ENCODE measurements at regions not wholly inside any gene's neighbourhood (a gene's known extent, or its start where the extent isn't known, plus 50 kb on each side); places are given as distances from the start of the nearest gene placed in this dataset.
"Not testable (repeated sequence)": the region's sequence is repeated elsewhere in the genome, so short reads cannot be mapped to it uniquely, and the experiment has no call there.

DNA sequence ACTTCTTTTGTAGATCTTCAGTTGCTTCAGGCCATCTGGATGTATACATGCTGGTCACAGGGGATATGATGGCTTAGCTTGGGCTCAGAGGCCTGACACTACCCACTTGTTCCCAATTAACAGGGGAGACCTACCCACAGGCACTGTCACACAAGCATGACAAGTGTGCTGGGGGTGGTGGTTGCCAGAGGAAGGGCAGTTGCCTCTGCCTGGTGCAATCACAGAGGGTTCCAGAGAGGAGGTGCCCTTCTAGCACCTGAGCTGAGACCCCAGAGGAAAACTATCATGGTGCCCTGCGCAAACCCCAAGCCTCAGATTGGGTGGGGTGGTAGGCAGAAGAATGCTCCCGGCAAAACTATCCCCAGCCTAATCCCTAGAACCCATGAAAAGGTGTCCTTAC, 65.6 kb upstream of the NANOS1 start:
- DNase-seq (ENCODE audit: extremely low read depth in 1 of 2, low read depth in 1 of 2), result no peak

DNA sequence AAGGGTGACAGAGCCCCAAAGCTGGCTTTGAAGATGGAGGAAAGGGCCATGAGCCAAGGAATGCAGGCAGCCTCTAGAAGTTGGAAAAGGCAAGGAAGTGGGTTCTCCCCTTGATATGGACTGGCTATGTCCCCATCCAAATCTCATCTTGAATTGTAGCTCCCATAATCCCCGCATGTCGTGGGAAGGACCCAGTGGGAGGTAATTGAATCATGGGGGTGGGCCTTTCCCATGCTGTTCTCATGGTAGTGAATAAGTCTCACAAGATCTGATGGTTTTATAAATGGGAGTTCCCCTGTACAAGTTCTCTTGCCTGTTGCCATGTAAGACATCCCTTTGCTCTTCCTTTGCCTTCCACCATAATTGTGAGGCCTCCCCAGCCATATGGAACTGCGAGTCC, 65.0 kb upstream of the NANOS1 start:
- DNase-seq (ENCODE audit: extremely low read depth in 1 of 2, low read depth in 1 of 2), result not testable (repeated sequence)

DNA sequence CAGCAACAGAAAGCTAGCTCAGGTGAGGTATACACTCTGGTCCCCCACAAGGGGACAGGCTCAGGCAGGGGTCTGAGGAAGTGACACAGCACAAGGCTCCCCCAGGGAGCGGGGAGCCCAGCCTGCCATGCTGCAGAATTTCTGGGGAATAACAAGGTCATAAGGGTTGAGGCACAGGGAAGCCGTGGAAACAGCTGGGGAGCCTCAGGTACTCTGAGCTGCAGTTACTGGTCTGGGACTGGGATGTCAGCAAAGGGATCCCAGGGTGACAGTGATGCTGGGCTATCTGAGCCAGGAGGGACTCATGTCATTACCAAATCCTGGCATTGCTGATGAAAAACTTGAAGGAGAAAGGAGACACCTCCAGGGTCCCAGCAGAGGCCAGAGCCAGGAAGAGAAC, 64.4 kb upstream of the NANOS1 start:
- no peak for DNase-seq (ENCODE audit: extremely low read depth in 1 of 2, low read depth in 1 of 2)

DNA sequence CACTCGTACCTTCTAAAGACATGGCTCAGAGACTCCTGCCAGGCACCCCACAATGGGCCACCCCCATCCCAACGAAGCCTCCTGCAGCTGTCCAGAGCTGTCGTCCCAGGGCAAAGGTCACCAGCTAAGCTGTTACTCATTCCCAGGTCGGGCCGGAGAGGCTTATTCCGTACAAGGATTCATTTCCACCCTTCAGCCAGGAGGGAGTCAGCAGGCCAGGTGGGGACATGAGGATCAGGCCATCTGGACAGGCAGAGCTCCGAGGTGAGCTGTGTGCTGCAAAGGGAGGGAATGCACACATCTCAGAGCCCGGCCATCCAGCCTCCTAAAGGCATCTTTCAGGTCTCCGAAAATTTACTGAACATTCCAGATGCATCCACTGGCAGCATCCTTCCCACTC, 63.9 kb upstream of the NANOS1 start:
- no peak for DNase-seq (ENCODE audit: extremely low read depth in 1 of 2, low read depth in 1 of 2)

DNA sequence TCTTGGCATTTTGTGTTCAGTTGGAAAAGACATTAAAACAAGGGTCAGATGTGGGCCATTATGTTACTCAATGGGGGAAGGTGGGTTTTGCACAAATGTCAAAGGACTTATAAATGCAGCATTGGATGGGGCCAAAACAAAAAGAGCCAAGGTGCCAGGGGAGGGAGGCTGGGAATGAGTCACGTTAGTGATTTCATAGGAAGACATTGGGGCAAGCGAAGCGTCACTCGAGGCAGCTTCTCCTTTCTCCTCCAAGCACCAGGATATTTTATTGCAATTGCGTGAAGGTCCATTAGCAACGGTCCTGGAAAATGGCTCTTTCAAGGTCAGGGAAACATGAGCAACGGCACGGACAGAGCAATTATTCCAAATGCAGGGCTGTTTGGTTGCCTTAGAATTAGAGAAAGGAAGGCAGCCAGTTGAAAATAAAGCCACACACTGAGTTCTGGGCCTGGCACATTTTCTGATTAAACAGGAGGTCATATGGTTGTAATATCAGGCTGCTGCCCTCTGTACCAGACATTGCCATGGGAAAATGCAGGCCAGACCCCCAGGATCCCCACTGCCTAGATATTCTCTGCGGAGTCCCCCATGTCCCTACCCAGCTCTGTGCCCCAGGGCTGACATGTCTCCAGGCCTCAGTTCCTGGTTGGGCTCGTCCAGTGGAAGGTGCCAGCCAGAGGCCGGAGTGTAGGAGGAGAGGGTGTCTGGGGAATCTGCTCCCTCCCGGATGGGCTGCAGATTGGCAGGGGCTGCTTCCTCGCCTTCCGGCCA, 63.3 kb upstream of the NANOS1 start:
- DNase-seq (ENCODE audit: extremely low read depth in 1 of 2, low read depth in 1 of 2), result no peak

DNA sequence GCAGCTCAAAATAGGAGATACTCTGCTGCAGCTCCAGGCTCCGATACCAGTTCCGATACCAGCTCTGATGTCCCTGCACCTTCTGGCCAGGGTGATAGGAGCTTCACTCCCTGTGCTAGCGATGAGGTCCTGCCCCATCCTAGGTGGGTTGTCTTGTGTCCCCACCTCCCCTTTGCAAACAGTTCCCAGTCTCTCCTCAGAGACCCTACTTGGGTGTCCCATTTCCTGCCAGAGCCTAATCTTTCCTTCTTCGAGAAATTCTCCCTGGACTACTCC, 62.7 kb upstream of the NANOS1 start:
- no peak for DNase-seq (ENCODE audit: extremely low read depth in 1 of 2, low read depth in 1 of 2)

DNA sequence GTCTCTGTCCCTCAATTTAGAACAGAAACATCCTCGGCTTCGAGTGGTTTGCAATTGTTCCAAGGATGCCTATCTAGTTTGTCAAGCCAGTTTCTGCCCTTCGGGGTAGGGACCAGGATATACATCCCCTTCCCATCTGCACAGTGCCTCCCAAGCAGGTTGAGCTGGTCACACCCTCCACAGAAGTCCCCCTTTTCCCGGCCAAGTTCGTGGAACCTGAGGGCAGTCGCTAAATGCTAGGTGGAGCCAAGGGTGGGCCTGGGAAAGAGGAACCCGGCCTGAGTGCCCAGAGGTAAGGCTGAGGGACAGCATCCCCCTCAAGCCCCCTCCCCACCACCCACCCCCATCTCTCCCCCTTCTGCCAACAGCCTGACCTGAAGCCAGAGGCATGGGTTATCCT, 62.4 kb upstream of the NANOS1 start:
- no peak for DNase-seq (ENCODE audit: extremely low read depth in 1 of 2, low read depth in 1 of 2)

DNA sequence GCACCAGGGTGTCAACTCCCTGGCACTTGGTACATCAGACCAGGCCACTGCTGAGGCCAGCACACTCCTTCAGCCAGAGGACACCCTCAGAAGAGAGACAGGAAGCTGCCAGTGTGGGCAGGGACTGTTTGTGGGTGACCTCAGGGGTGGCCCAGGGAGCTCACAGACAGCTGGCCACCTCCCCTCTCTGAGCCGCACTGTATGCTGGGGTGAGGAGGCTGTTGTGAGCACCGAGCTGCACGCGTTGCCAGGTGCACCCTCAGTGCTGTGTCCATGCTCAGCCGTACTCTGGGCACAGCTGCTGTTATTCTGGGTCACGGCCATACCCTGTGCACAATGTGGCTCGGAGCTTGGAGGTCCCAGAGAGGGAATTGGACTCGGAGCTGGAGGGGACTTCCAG, 61.5 kb upstream of the NANOS1 start:
- no peak for DNase-seq (ENCODE audit: extremely low read depth in 1 of 2, low read depth in 1 of 2)

DNA sequence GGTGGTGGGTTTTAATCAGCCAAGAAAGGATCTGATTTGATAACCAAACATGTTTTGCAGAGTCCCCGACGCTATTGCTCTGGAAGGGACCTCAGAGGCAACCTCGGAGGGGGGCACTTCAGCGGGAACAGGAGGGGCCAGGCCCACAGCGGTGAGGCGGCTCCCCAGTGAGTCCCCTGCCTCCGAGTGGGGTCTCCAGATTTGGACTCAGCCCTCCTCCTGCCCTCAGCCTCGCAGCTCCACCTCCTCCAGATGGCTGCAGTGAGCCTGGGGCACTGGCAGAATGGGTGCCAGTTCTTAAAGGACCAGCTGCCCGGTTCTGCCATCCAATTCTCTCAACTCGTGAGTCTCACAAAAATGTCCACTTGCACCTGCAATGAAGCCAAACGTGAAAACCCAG, 61.0 kb upstream of the NANOS1 start:
- no peak for DNase-seq (ENCODE audit: extremely low read depth in 1 of 2, low read depth in 1 of 2)

DNA sequence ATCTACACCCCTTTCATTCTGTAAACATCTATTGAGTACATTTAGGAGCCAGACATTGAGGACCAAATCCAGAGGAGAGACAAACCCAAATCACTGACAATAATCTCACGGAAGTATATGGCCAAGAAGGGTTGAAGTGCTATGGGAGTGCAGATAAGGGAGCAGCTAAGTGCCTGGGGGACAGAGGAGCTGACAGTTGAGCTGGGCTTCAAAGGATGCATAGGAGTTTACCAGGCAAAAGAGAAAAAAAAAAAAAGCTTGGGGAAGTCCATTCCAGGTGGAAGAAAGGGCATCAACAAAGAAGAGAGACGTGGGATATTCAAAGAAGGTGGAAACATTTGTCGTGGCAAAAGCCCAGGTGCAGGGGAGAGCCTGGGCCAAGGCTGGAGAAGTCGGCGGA, 60.5 kb upstream of the NANOS1 start:
- DNase-seq (ENCODE audit: extremely low read depth in 1 of 2, low read depth in 1 of 2), result no peak

DNA sequence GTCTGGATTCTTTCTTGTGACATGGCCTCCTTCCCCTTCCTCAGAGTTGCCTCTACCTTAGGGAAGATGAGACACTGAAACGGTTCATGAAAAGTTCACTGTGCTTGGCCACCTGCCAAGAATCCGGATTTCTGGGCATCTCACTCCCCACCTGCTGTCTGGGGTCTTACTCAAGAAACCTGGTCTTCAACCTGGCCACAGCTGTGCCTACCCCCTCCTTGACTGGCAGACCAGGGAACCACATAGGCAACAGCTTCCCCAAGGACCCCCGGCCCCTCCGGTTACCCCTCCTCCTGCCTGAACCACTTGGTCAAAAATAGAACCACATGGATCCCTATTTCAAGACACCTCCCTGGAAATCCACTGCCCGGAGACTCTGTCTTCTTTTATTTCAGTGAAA, 58.7 kb upstream of the NANOS1 start:
- DNase-seq (ENCODE audit: extremely low read depth in 1 of 2, low read depth in 1 of 2), result no peak

DNA sequence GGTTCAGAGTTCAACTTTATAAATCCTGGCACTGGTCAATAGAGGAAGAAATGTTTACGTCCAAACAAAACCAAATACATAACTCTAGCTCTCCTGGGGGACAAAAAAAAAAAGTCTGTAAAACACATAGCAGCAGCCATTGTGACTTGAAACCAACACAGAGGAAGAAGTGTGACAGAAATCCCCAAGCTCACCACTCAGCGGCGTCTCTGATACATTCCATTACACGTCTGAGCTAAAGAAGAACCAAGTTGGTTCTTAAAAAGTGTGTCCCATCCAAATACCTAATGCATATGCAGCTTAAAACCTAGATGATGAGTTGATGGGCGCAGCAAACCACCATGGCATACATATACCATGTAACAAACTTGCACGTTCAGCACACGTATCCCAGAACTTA, 58.3 kb upstream of the NANOS1 start:
- DNase-seq (ENCODE audit: extremely low read depth in 1 of 2, low read depth in 1 of 2), result no peak

DNA sequence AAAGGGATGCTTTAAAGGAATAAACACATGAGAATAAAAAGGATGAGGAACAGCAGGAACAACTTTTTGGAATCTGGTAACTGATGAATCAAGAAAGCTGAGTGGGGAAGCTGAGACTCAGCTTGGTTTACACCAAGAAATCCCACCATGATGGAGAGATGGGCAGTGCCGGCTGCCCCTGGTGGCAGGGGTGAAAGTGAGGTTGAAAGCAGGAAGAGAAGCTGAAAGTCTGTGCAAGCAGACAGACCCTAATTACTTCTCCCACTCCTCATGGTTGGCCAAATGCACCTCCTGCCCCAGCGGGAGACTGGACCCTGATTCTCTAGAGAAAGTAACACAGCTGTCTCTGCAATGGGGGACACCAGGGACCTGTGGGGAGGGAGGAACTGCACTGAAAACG, 57.6 kb upstream of the NANOS1 start:
- no peak for DNase-seq (ENCODE audit: extremely low read depth in 1 of 2, low read depth in 1 of 2)

DNA sequence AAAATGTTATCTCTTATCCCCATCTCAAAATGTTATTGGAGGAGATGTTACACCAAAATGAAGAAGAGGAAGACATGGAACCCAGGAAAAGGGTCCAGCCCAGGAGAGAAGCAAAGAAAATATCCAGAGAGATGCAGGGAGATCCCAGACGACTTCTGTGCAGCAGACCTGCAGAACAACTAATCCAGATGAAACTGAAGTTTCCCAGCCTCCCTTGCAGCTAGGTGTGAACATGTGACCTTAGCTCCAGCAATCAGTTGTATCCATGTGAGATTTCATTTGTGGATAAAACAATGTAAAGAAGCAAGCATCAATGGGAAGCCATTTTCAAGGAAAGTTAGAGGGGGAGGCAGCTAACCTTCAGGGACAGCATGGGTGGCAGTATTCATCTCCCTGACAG, 55.8 kb upstream of the NANOS1 start:
- no peak for DNase-seq (ENCODE audit: extremely low read depth in 1 of 2, low read depth in 1 of 2)

DNA sequence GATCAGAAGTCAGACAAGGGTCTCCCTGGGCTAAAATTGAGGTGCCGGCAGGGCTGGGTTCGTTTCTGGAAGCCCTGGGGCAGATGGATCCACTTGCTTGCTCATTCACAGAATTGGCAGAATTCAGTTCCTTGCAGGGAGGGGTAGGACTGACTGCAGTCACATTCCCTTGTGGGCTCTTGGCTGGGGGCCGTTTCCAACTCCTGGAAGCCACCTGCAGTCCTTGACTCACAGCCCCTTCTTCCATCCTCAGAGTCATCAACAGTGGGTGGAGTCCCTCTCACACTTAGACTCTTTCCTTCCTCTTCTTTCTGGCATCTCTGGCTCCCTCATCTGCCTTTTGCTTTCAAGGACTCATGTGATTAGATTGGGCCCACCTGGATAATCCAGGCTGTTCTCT, 54.6 kb upstream of the NANOS1 start:
- no peak for DNase-seq (ENCODE audit: extremely low read depth in 1 of 2, low read depth in 1 of 2)

DNA sequence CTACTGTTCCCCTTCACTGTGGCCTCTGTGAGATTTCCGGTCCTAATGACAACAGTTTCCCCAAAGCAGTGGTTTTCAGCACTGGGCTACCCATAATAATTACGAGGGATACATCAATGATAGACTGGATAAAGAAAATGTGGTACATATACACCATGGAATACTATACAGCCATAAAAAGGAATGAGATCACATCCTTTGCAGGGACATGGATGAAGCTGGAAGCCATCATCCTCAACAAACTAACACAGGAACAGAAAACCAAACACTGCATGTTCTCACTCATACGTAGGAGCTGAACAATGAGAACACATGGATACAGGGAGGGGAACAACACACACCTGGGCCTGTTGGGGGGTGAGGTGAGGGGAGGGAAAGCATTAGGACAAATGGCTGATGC, 53.3 kb upstream of the NANOS1 start:
- DNase-seq (ENCODE audit: extremely low read depth in 1 of 2, low read depth in 1 of 2), result not testable (repeated sequence)

DNA sequence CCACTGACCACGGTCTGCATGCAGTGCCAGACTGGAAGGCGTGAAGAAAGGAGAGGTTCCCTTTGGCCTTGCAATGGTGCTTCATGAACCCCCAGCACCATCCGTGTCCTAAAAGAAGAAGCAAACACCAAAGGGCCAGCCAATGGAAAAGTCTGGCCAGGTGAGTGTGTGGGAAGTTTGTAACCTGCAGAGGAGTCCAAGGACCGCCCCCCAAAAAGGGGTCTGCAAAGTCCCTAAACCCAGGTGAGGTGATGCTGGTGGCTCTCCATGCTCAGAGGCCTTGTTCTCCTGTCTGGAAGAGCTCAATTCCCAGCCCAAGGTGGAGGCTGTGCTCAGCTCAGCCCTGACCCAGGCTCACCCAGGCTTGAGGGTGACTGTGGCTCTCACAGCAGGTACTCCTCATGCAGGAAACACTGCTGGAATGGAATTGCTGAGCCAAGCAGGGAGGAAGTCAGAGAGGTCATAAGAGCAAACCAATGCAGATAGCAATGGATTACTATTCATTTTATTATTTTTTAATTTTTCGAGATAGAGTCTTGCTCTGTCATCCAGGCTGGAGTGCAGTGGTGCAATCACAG, 52.4 kb upstream of the NANOS1 start:
- no peak for DNase-seq (ENCODE audit: extremely low read depth in 1 of 2, low read depth in 1 of 2)

DNA sequence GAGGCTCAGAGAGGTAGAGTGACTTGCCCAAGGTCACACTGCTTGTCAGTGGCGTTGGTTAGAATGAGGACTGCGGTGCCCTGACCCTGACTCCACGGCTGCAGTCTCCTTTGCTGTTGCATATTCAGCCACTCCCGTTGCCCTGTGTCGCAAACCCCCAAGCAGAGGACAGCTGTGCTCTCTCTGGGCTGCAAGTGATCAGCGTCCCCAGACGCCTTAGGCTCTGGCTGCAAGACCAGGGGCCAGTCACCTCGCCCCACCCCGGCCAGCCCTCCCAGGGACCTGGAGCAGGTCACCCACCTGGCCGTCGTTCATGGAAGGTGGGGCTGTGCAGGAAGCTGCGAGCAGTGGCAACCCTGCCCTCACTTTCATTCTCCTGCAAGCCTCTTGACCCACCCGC, 51.7 kb upstream of the NANOS1 start:
- DNase-seq (ENCODE audit: extremely low read depth in 1 of 2, low read depth in 1 of 2), result no peak

DNA sequence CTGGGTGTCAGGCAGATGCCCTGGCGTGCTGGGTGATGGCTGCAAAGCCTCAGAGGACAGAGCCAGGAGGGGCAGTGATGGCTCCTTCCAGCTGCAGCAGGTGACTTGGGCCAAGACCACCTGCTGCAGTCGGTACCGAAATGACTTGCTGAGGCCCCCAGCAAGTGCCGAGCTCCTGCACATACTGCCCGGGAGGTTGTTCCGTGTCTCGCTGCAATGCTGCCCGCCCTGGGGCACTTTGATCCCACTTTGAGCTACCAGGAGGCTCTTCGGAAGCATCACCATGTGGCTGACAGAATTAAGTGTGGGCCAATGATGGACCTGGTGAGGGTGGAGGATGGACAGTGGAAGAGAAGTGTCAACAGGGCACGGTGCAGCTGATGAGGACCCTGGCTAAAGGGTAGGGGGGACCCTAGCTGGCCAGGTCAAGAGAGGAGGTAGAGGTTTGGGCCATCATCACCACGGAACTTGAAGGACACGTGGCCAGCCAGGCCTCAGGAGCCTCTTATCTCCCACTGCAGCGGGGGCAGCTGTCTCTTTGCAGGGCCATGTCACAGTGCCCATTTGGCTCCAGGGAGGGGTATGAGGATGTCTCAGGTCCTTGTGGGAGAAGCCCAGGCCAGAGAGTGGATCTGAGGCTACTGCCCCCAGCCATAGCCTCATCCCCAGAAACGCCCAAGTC, 51.1 kb upstream of the NANOS1 start:
- no peak for DNase-seq (ENCODE audit: extremely low read depth in 1 of 2, low read depth in 1 of 2)

DNA sequence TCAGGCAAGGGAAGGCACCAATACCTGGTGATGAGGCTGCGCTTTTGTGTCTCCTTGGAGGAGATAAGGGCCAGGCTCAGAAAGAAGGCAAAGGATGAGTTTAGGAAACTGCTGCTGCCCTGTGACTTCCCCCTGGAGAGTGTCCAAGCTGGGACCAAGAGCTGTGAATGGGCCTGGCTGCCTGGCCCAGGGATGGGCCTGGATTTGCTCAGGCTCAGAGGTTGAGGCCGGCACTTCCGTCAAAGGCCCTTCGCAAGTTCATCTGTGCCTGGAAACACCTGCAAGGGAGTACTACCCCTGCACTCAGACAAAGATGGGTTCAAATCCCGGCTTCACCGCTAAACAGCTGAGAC, 50.5 kb upstream of the NANOS1 start:
- no peak for DNase-seq (ENCODE audit: extremely low read depth in 1 of 2, low read depth in 1 of 2)

DNA sequence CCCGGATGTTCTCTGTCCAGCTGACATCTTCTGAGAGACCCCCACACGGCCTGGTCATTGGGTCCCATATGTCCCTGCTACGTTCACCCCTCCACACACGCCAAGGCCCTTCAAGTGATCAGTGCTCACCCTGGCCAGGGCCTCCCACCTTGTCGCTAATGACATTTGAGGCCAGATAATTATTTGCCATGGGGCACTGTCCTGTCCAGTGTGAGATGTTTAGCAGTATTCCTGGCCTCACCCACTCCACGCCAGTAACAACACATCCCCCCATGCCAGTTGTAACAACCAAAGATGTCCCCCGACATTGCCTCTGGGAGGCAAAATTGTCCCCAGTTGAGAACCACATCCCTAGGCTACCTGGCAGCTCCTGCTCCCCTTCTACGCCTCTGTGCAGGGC, 49.9 kb upstream of the NANOS1 start:
- no peak for DNase-seq (ENCODE audit: extremely low read depth in 1 of 2, low read depth in 1 of 2)

Measured in stimulated activated CD8-positive, alpha-beta memory T cell treated with anti-CD3 and anti-CD28 coated beads, Interleukin-7, amount 100 ng/mL, for 48 hours (primary cell).